ENCODE measurements at regions not wholly inside any gene's neighbourhood (a gene's known extent, or its start where the extent isn't known, plus 50 kb on each side); places are given as distances from the start of the nearest gene placed in this dataset.

- no peak for TF ChIP-seq CTCF (IDR thresholded peaks at IDR 0.05; ENCODE audit: control insufficient read depth, insufficient read depth, low read depth, low read length, missing control alignments)
- H3K4me3 ChIP-seq (ENCODE audit: control insufficient read depth, low read depth, low read length), result no peak overlapping the region
- DNase-seq (ENCODE audit: low read depth), result no peak
Observed at GRCh38 chr3:154480033-154480432, 50.0 kb upstream of the GPR149 start.

Measured in AG09309 (cell line).